ENCODE measurements at regions not wholly inside any gene's neighbourhood (a gene's known extent, or its start where the extent isn't known, plus 50 kb on each side); places are given as distances from the start of the nearest gene placed in this dataset.

DNA sequence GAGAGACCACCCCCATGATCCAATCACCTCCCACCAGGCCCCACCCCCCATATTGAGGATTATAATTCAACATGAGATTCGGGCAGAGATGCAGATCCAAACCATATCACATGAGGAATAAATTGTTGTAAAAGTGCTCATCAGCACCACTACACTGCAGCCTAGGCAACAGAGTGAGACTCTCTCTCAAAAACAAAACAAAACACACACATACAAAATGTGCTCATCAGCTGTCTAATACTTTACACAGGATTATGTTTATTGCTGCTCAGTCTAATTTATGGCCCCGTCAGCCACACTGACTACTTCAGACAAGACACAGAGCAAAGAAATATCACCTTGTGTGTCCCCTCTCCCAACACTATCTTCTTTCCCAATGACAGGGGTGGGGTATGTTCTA lies 72.9 kb upstream of the PPM1J start:
- Histone ChIP-seq H3K9me3 (ENCODE audit: control insufficient read depth, insufficient read depth, low read length) (peaks cover under 1% of the 10 kb centered on the region), H3K27ac (ENCODE audit: insufficient read depth, low read length) (no peak overlapping the region), H3K27me3 (ENCODE audit: control insufficient read depth, insufficient read depth, low read length) (peaks cover 3% of the 10 kb centered on the region), H3K4me2 (ENCODE audit: low read depth, low read length) (no peak overlapping the region), H4K91ac (ENCODE audit: insufficient read depth, low read depth, low read length) (no peak overlapping the region), H2AFZ (replicated peaks; ENCODE audit: low read length, poor library complexity) (no peak overlapping the region), H3K36me3 (ENCODE audit: control insufficient read depth, insufficient read depth, low read length) (no peaks in the 10 kb centered on the region), H3K4me1 (ENCODE audit: control insufficient read depth, insufficient read depth, low read length) (no peaks in the 10 kb centered on the region), H2AK9ac (replicated peaks; ENCODE audit: low read depth, low read length, poor library complexity) (no peak overlapping the region), H3K4ac (ENCODE audit: low read depth, low read length) (no peak overlapping the region), H2BK20ac (ENCODE audit: low read depth, low read length) (no peak overlapping the region), H2BK15ac (ENCODE audit: low read depth, low read length) (no peak overlapping the region), H2AK5ac (ENCODE audit: low read depth, low read length) (no peak overlapping the region), H3K56ac (ENCODE audit: extremely low read depth, insufficient read depth, low read length) (no peak overlapping the region), H4K8ac (ENCODE audit: low read depth in 2 of 2, low read length in 2 of 2) (no peak overlapping the region), H2BK5ac (ENCODE audit: low read depth, low read length, poor library complexity, severe bottlenecking) (no peak overlapping the region), H3K18ac (ENCODE audit: low read depth, low read length) (no peak overlapping the region), H3K14ac (replicated peaks; ENCODE audit: low read depth, low read length) (no peak overlapping the region), H3K9me1 (ENCODE audit: insufficient read depth, low read length) (no peaks in the 10 kb centered on the region), H2BK120ac (ENCODE audit: low read depth, low read length) (no peak overlapping the region), H4K5ac (ENCODE audit: low read depth, low read length) (no peak overlapping the region), H3K79me1 (ENCODE audit: low read depth in 1 of 2, low read length in 2 of 2) (no peaks in the 10 kb centered on the region), H4K20me1 (ENCODE audit: insufficient read depth, low read length) (no peaks in the 10 kb centered on the region), H3K23ac (ENCODE audit: low read depth, low read length) (no peak overlapping the region), H3K9ac (ENCODE audit: low read depth, low read length) (no peak overlapping the region), H3K4me3 (ENCODE audit: insufficient read depth, low read depth, low read length) (no peak overlapping the region)
- dilution Hi-C loops (cut with HindIII; ENCODE audit: low sequenced_read_pairs, unreplicated experiment) (no loop called here), intact Hi-C loops (cut with micrococcal nuclease) (no loop called here), in situ Hi-C loops (cut with MboI; ENCODE audit: low sequenced_read_pairs) (no loop called here)
- TF ChIP-seq NFE2L2 (IDR thresholded peaks at IDR 0.05; ENCODE audit: low read depth, low read length) (no peak), RCOR1 (IDR thresholded peaks at IDR 0.05; ENCODE audit: insufficient replicate concordance, low read length) (no peak), RFX5 (IDR thresholded peaks at IDR 0.05; ENCODE audit: low read depth, low read length) (no peak), BHLHE40 (IDR thresholded peaks at IDR 0.05; ENCODE audit: low read depth, low read length) (no peak), SMC3 (IDR thresholded peaks at IDR 0.05; ENCODE audit: low read depth, low read length) (no peak), CHD1 (IDR thresholded peaks at IDR 0.05; ENCODE audit: low read depth, low read length) (no peak), CEBPB (IDR thresholded peaks at IDR 0.05; ENCODE audit: low read depth, low read length) (no peak), FOS (IDR thresholded peaks at IDR 0.05; ENCODE audit: low read depth, low read length) (no peak)
- TF ChIP-seq, protein P1, sequence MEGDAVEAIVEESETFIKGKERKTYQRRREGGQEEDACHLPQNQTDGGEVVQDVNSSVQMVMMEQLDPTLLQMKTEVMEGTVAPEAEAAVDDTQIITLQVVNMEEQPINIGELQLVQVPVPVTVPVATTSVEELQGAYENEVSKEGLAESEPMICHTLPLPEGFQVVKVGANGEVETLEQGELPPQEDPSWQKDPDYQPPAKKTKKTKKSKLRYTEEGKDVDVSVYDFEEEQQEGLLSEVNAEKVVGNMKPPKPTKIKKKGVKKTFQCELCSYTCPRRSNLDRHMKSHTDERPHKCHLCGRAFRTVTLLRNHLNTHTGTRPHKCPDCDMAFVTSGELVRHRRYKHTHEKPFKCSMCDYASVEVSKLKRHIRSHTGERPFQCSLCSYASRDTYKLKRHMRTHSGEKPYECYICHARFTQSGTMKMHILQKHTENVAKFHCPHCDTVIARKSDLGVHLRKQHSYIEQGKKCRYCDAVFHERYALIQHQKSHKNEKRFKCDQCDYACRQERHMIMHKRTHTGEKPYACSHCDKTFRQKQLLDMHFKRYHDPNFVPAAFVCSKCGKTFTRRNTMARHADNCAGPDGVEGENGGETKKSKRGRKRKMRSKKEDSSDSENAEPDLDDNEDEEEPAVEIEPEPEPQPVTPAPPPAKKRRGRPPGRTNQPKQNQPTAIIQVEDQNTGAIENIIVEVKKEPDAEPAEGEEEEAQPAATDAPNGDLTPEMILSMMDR (conservative IDR thresholded peaks at IDR 0.05; ENCODE audit: low read depth, low read length): no peak
- TF ChIP-seq, protein P2, sequence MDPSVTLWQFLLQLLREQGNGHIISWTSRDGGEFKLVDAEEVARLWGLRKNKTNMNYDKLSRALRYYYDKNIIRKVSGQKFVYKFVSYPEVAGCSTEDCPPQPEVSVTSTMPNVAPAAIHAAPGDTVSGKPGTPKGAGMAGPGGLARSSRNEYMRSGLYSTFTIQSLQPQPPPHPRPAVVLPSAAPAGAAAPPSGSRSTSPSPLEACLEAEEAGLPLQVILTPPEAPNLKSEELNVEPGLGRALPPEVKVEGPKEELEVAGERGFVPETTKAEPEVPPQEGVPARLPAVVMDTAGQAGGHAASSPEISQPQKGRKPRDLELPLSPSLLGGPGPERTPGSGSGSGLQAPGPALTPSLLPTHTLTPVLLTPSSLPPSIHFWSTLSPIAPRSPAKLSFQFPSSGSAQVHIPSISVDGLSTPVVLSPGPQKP (IDR thresholded peaks at IDR 0.05; ENCODE audit: borderline replicate concordance, low read depth, low read length): no peak
- TF ChIP-seq, protein P3, sequence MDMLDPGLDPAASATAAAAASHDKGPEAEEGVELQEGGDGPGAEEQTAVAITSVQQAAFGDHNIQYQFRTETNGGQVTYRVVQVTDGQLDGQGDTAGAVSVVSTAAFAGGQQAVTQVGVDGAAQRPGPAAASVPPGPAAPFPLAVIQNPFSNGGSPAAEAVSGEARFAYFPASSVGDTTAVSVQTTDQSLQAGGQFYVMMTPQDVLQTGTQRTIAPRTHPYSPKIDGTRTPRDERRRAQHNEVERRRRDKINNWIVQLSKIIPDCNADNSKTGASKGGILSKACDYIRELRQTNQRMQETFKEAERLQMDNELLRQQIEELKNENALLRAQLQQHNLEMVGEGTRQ (IDR thresholded peaks at IDR 0.05; ENCODE audit: low read depth, low read length): no peak
- CTCF ChIA-PET: no interaction called here
- DNase-seq (no peak), ATAC-seq (ENCODE audit: low read depth) (no peak)
- BruUV-seq (replicated peaks): no TSS peak
- POLR2A ChIA-PET (ENCODE audit: unreplicated experiment): no interaction called here
- WGBS, 2 experiments (ENCODE audit: extremely low coverage in 2 of 2, insufficient read length in 1 of 2): no CpG with 5 or more reads among the region's 2 CpGs

All from IMR-90 (cell line).